HCT116 (cell line): ENCODE measurements at regions not wholly inside any gene's neighbourhood (a gene's known extent, or its start where the extent isn't known, plus 50 kb on each side); places are given as distances from the start of the nearest gene placed in this dataset.

Experiments used
- ATAC-seq: fragments of 200-7000 bp; cut with Tn5 transposase; 2 replicates; pipeline ENCODE4 v1.9.1; 2020; ENCODE audit warnings: mild to moderate bottlenecking, moderate library complexity
- BruUV-seq: library from RNA; stranded (reverse); fragments of 400-500 nt; replicated peaks from 2 replicates; lab custom pipeline; 2021; lab: Mats Ljungman, UMichigan
- CTCF ChIA-PET: fragments of 300-600 bp; sonication (Branson Sonifier 250); formaldehyde crosslinking; loops from one replicate; lab custom pipeline; 2021; ENCODE audit warnings: antibody characterized with exemption; lab: Charles Lee
- POLR2A ChIA-PET: fragments of 300-600, 350-600 bp; sonication (Branson Sonifier 250); formaldehyde crosslinking; loops from one replicate; lab custom pipeline; 2021; ENCODE audit warnings: antibody characterized with exemption; lab: Charles Lee
- RAD21 ChIA-PET, 2 experiments: fragments of 300-600 bp; sonication (Branson Sonifier 250); formaldehyde crosslinking; loops; one replicate each; lab custom pipeline; 2023; ENCODE audit warnings: low total read pairs in 2 of 2; ENCODE audit not compliant: uncharacterized antibody in 2 of 2, unreplicated experiment in 2 of 2, low non-redundant PET in 1 of 2; lab: Charles Lee
- DNase-seq: peaks from one replicate; pipeline ENCODE4 v3.0.0-alpha.2; 2010; ENCODE audit warnings: low read depth, low spot score
- H2AFZ ChIP-seq: fragments of 200-600 bp; shearing (Covaris generic), sonication (generic); 2 replicates; pipeline ENCODE4 v1.6.1; 2017; ENCODE audit warnings: low read depth, mixed run types, mixed read lengths, antibody characterized with exemption, low read length; ENCODE audit not compliant: poor library complexity, severe bottlenecking
- H3K27ac ChIP-seq: 2 replicates; pipeline ENCODE4 v1.5.1; 2012; ENCODE audit warnings: low read depth, low read length
- H3K27me3 ChIP-seq: fragments of 200-600 bp; sonication (generic); 2 replicates; pipeline ENCODE4 v1.6.1; 2016; ENCODE audit warnings: mixed run types, low read length, mixed read lengths; ENCODE audit not compliant: insufficient read depth
- H3K36me3 ChIP-seq, 2 experiments: fragments of 200-500 bp in 1 of 2; fragments of 200-600 bp in 1 of 2; sonication (Bioruptor generic) in 1 of 2; sonication (generic) in 1 of 2; 2 replicates each; pipeline versions ENCODE4 v1.5.1 to v1.6.1; 2014 to 2016; ENCODE audit warnings: low read length in 2 of 2, inconsistent platforms in 1 of 2, mixed read lengths in 1 of 2, mixed run types in 1 of 2; ENCODE audit not compliant: insufficient read depth in 2 of 2, control insufficient read depth in 1 of 2
- H3K4me1 ChIP-seq, 2 experiments: fragments of 200-600 bp in 1 of 2; sonication (generic) in 1 of 2; 2 replicates each; pipeline versions ENCODE4 v1.5.1 to v1.6.1; 2012 to 2017; ENCODE audit warnings: low read length in 2 of 2, inconsistent platforms in 1 of 2, mild to moderate bottlenecking in 1 of 2, mixed read lengths in 1 of 2, mixed run types in 1 of 2, moderate library complexity in 1 of 2; ENCODE audit not compliant: insufficient read depth in 2 of 2, control insufficient read depth in 1 of 2
- H3K4me2 ChIP-seq: fragments of 200-600 bp; sonication (generic); 2 replicates; pipeline ENCODE4 v1.6.1; 2017; ENCODE audit warnings: mixed run types, low read length, mixed read lengths
- H3K4me3 ChIP-seq, 2 experiments: fragments of 200-600 bp in 1 of 2; sonication (generic) in 1 of 2; replicated peaks in 1 of 2; 2 replicates each; pipeline ENCODE4 v1.5.1; 2011 to 2016; ENCODE audit warnings: low read length in 2 of 2, control low read depth in 1 of 2, low read depth in 1 of 2, mild to moderate bottlenecking in 1 of 2, mixed read lengths in 1 of 2, mixed run types in 1 of 2
- H3K79me2 ChIP-seq: fragments of 200-600 bp; sonication (generic); 2 replicates; pipeline ENCODE4 v1.6.1; 2017; ENCODE audit warnings: mild to moderate bottlenecking, mixed run types, low read length, moderate library complexity, mixed read lengths; ENCODE audit not compliant: insufficient read depth
- H3K9ac ChIP-seq: fragments of 200-600 bp; sonication (generic); 2 replicates; pipeline ENCODE4 v1.6.1; 2016; ENCODE audit warnings: low read length, mixed read lengths
- H3K9me2 ChIP-seq: fragments of 200-600 bp; sonication (generic), shearing (Covaris generic); 2 replicates; pipeline ENCODE4 v1.6.1; 2017; ENCODE audit warnings: mixed run types, mild to moderate bottlenecking, moderate library complexity; ENCODE audit not compliant: insufficient read depth
- H3K9me3 ChIP-seq, 2 experiments: fragments of 200-500 bp in 1 of 2; fragments of 200-600 bp in 1 of 2; sonication (Bioruptor generic) in 1 of 2; sonication (generic) in 1 of 2; 2 replicates each; pipeline ENCODE4 v1.6.1; 2014 to 2017; ENCODE audit warnings: low read length in 2 of 2, mixed read lengths in 2 of 2, inconsistent platforms in 1 of 2, low read depth in 1 of 2, mild to moderate bottlenecking in 1 of 2, mixed run types in 1 of 2, moderate library complexity in 1 of 2; ENCODE audit not compliant: control insufficient read depth in 1 of 2, insufficient read depth in 1 of 2
- H4K20me1 ChIP-seq: fragments of 200-600 bp; sonication (generic), shearing (Covaris generic); 2 replicates; pipeline ENCODE4 v1.6.1; 2017; ENCODE audit warnings: mixed run types, mild to moderate bottlenecking, moderate library complexity; ENCODE audit not compliant: insufficient read depth
- ATF3 ChIP-seq: IDR thresholded peaks from 2 replicates; pipeline ENCODE4 v1.6.1; 2012
- CEBPB ChIP-seq: IDR thresholded peaks from 2 replicates; pipeline ENCODE4 v1.6.1; 2012; ENCODE audit warnings: low read depth
- CTCF ChIP-seq, 3 experiments: fragments of 200-600 bp in 1 of 3; sonication (generic) in 1 of 3; IDR thresholded peaks in 2 of 3; conservative IDR thresholded peaks in 1 of 3; 2 replicates each; pipeline ENCODE4 v1.5.1; 2012 to 2017; ENCODE audit warnings: low read depth in 2 of 3, low read length in 2 of 3, antibody characterized with exemption in 1 of 3, borderline replicate concordance in 1 of 3, control low read depth in 1 of 3, mild to moderate bottlenecking in 1 of 3, mixed read lengths in 1 of 3, mixed run types in 1 of 3, moderate library complexity in 1 of 3; ENCODE audit not compliant: insufficient read depth in 1 of 3
- EGR1 ChIP-seq: IDR thresholded peaks from 2 replicates; pipeline ENCODE4 v1.6.1; 2012; ENCODE audit warnings: low read depth
- EZH2phosphoT487 ChIP-seq: fragments of 200-600 bp; IDR thresholded peaks from 2 replicates; pipeline ENCODE4 v1.6.1; 2018; ENCODE audit warnings: antibody characterized with exemption, borderline replicate concordance
- RAD21 ChIP-seq: IDR thresholded peaks from 2 replicates; pipeline ENCODE4 v1.6.1; 2012; ENCODE audit warnings: low read depth, mild to moderate bottlenecking
- SIN3A ChIP-seq: IDR thresholded peaks from 2 replicates; pipeline ENCODE4 v1.6.1; 2012; ENCODE audit warnings: low read depth
- SP1 ChIP-seq: IDR thresholded peaks from 2 replicates; pipeline ENCODE4 v1.6.1; 2012; ENCODE audit warnings: low read depth
- TCF7L2 ChIP-seq: IDR thresholded peaks from 2 replicates; pipeline ENCODE4 v1.7.0; 2011; ENCODE audit warnings: borderline replicate concordance, inconsistent platforms; ENCODE audit not compliant: insufficient read depth, insufficient read length; ENCODE audit errors: extremely low read depth
- ZBTB33 ChIP-seq: IDR thresholded peaks from 2 replicates; pipeline ENCODE4 v1.6.1; 2011; ENCODE audit warnings: mild to moderate bottlenecking, low read length, moderate library complexity; ENCODE audit not compliant: insufficient replicate concordance; ENCODE audit errors: extremely low read depth
- ZFX ChIP-seq: fragments of 450-650 bp; IDR thresholded peaks from 2 replicates; pipeline ENCODE4 v1.6.1; 2017
- ZNF274 ChIP-seq: fragments of 200-500 bp; sonication (Bioruptor generic); IDR thresholded peaks from 2 replicates; pipeline ENCODE4 v1.6.1; 2014; ENCODE audit warnings: mild to moderate bottlenecking, low read depth, low read length, inconsistent platforms
- intact Hi-C: fragments of 100-400 bp; cut with micrococcal nuclease; formaldehyde crosslinking; loops from 2 replicates; pipeline ENCODE4 v1.10.0; 2022

- Histone ChIP-seq H3K4me3 (no peak overlapping the region), H3K36me3 (no peaks in the 10 kb centered on the region), H3K9me2 (no peaks in the 10 kb centered on the region), H3K79me2 (no peaks in the 10 kb centered on the region), H3K27ac (no peak overlapping the region), H3K9ac (no peak overlapping the region), H3K4me2 (no peak overlapping the region), H3K27me3 (no peaks in the 10 kb centered on the region), H3K9me3 (peaks cover 5 to 49% of the 10 kb centered on the region in 2 experiments; a peak in 2 of 4 replicates), H3K4me1 (no peaks in the 10 kb centered on the region), H4K20me1 (no peaks in the 10 kb centered on the region), H2AFZ (no peak overlapping the region)
- ChIA-PET POLR2A (no interaction called here), CTCF (no interaction called here), RAD21 (no interaction called here)
- intact Hi-C loops: no loop called here
- DNase-seq: no peak
- no TSS peak for BruUV-seq
- TF ChIP-seq RAD21 (no peak), CTCF (IDR thresholded peaks at IDR 0.05 in 2 of 3, conservative IDR thresholded peaks at IDR 0.05 in 1 of 3; ENCODE audit: borderline replicate concordance in 1 of 3, insufficient read depth in 1 of 3, low read depth in 2 of 3, low read length in 2 of 3) (no peak), CEBPB (no peak)
- no peak for ATAC-seq
Measured at GRCh38 chr20:60768216-60768615, 483.8 kb upstream of the CDH4 start.

- DNase-seq: no peak
- ChIA-PET CTCF (no interaction called here), POLR2A (no interaction called here)
- no peak for TF ChIP-seq ZFX
- no peak for TF ChIP-seq EGR1
- TF ChIP-seq CEBPB: no peak
- TF ChIP-seq RAD21: no peak
- TF ChIP-seq ATF3: no peak
- no peak for TF ChIP-seq TCF7L2
- no peak for TF ChIP-seq ZNF274
- no peak for TF ChIP-seq ZBTB33
- TF ChIP-seq SIN3A: no peak
- no peak for TF ChIP-seq SP1
- no peak for TF ChIP-seq CTCF (IDR thresholded peaks at IDR 0.05 in 2 of 3, conservative IDR thresholded peaks at IDR 0.05 in 1 of 3; ENCODE audit: borderline replicate concordance in 1 of 3, insufficient read depth in 1 of 3, low read depth in 2 of 3, low read length in 2 of 3)
- TF ChIP-seq EZH2phosphoT487: no peak
Measured at GRCh38 chr20:60780388-60781025, 471.6 kb upstream of the CDH4 start.

More at GRCh38 chr20:60780388-60781025, 471.6 kb upstream of the CDH4 start:
- H3K9me2 ChIP-seq: no peaks in the 10 kb centered on the region
- H3K9ac ChIP-seq: no peak overlapping the region
- no peak overlapping the region for H3K4me2 ChIP-seq
- RAD21 ChIA-PET: no interaction called here
- no peak overlapping the region for H2AFZ ChIP-seq
- BruUV-seq: no TSS peak
- intact Hi-C loops: no loop called here
- no peak overlapping the region for H3K27ac ChIP-seq
- H3K27me3 ChIP-seq: no peaks in the 10 kb centered on the region
- H3K79me2 ChIP-seq: no peaks in the 10 kb centered on the region
- H3K9me3 ChIP-seq: peaks cover 12 to 34% of the 10 kb centered on the region in 2 experiments; a peak in 3 of 4 replicates
- no peak overlapping the region for H3K4me3 ChIP-seq
- H4K20me1 ChIP-seq: no peaks in the 10 kb centered on the region
- H3K36me3 ChIP-seq: no peaks in the 10 kb centered on the region
- no peak for ATAC-seq
- no peaks in the 10 kb centered on the region for H3K4me1 ChIP-seq
